Small intestine (tissue), 7 donors: ENCODE measurements at regions not wholly inside any gene's neighbourhood (a gene's known extent, or its start where the extent isn't known, plus 50 kb on each side); places are given as distances from the start of the nearest gene placed in this dataset.
"Not testable (repeated sequence)": the region's sequence is repeated elsewhere in the genome, so short reads cannot be mapped to it uniquely, and the experiment has no call there.

Experiments used
- DNase-seq, 2 donors: peaks; one replicate each; pipeline versions ENCODE4 v3.0.0 to v3.0.0-alpha.2; 2013
- FAIRE-seq: peaks from 2 replicates; lab custom pipeline; 2012; peaks lifted over from hg19 to GRCh38; lab: Jason Lieb, UNC
- H3K27ac ChIP-seq, 3 donors: one replicate each; pipeline ENCODE4 v1.5.1; 2013; ENCODE audit warnings: low read length in 2 of 3, mild to moderate bottlenecking in 2 of 3, control low read depth in 1 of 3, inconsistent platforms in 1 of 3, low read depth in 1 of 3, moderate library complexity in 1 of 3
- H3K27me3 ChIP-seq, 3 donors: one replicate each; pipeline ENCODE4 v1.6.1; 2013; ENCODE audit warnings: low read length in 3 of 3, inconsistent platforms in 1 of 3; ENCODE audit not compliant: control insufficient read depth in 3 of 3, insufficient read depth in 3 of 3
- H3K36me3 ChIP-seq, 3 donors: one replicate each; pipeline ENCODE4 v1.6.1; 2013; ENCODE audit warnings: low read length in 3 of 3, inconsistent platforms in 1 of 3, low read depth in 1 of 3, mild to moderate bottlenecking in 1 of 3, moderate library complexity in 1 of 3; ENCODE audit not compliant: control insufficient read depth in 3 of 3, insufficient read depth in 2 of 3
- H3K4me1 ChIP-seq, 3 donors: one replicate each; pipeline ENCODE4 v1.6.1; 2013; ENCODE audit warnings: low read length in 2 of 3, inconsistent platforms in 1 of 3, low read depth in 1 of 3, mild to moderate bottlenecking in 1 of 3, moderate library complexity in 1 of 3; ENCODE audit not compliant: control insufficient read depth in 3 of 3, insufficient read depth in 2 of 3
- H3K4me3 ChIP-seq, 3 donors: one replicate each; pipeline ENCODE4 v1.5.1; 2013; ENCODE audit warnings: low read length in 3 of 3, control low read depth in 1 of 3, inconsistent platforms in 1 of 3, low read depth in 1 of 3, mild to moderate bottlenecking in 1 of 3, moderate library complexity in 1 of 3
- H3K9me3 ChIP-seq, 2 donors: one replicate each; pipeline ENCODE4 v1.6.1; 2013; ENCODE audit warnings: low read depth in 1 of 2, low read length in 1 of 2; ENCODE audit not compliant: control insufficient read depth in 2 of 2, insufficient read depth in 1 of 2
- WGBS, 3 donors: extraction: QIAGEN DNeasy Blood & Tissue Kit; methylation state at CpG; one replicate each; pipeline ENCODE4 v1.1.7; 2013; 5-methylcytosine and 5-hydroxymethylcytosine counted together
- donor health status: healthy with polysubstance abuse.
- donor health status: control.
- donor health status: control.
- donor health status: Bipolar disorder and iron deficiency.
- donor health status: healthy.

DNA sequence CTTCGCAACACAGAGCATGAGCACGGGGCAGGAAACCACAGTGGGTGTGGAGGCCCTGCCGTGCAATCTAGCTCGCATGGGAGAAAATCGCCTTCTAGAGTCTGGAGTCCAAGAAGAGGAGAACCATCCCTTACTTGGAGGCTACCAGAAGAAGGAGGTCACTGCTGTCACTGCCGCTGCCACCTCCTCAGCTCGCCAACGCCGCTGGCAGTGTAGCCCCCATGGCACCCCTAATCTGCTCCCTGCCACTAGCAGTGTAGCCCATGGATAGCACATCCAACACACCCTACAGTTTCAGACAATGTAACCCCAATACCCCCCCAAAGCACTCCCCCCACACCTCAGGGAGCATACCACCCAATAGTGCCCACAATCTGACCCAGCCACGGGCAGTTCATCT, 438.0 kb upstream of the ZNF337 start:
- Histone ChIP-seq H3K4me1 (no peaks in the 10 kb centered on the region), H3K27me3 (no peaks in the 10 kb centered on the region)
- WGBS, 3 donors: 87 to 92% (median 90%) methylated on average over 10 of the region's 10 CpGs

DNA sequence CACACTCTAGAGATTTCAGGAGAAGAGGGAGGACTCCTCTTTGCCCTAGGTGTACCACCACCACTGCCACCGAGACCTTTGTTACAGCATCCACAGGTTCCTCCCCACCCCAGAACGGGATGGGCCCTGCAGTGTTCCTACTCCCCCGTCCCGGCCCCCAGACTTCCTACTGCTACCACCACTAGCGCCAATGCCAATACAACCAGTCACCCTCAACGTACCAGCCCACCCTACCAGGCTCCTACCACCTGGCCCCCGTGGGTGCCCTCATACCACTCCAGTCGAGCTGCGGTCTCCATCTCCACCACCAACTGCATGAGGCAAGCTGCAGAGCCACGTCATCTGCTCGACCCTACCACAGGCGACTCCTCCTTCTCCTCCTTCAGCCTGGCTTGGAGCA, 437.1 kb upstream of the ZNF337 start:
- not testable (repeated sequence) for DNase-seq, FAIRE-seq, H3K9me3 ChIP-seq, H3K4me1 ChIP-seq, H3K27me3 ChIP-seq, H3K27ac ChIP-seq, H3K4me3 ChIP-seq, H3K36me3 ChIP-seq
- 82 to 86% (median 83%) methylated on average over 12 of the region's 12 CpGs for WGBS, 3 donors

More for the DNA sequence above, 438.0 kb upstream of the ZNF337 start:
- Histone ChIP-seq H3K27ac (no peak overlapping the region), H3K4me3 (no peak overlapping the region), H3K36me3 (no peaks in the 10 kb centered on the region), H3K9me3 (peaks cover 0 to 2% of the 10 kb centered on the region in 2 donors)
- DNase-seq: no peak
- no peak for FAIRE-seq

- FAIRE-seq: not testable (repeated sequence)
- WGBS, 3 donors: 66 to 79% (median 69%) methylated on average over 2 of the region's 2 CpGs
These were observed 424.3 kb upstream of the ZNF337 start for GRCh38 chr20:26120920-26121319.

DNA sequence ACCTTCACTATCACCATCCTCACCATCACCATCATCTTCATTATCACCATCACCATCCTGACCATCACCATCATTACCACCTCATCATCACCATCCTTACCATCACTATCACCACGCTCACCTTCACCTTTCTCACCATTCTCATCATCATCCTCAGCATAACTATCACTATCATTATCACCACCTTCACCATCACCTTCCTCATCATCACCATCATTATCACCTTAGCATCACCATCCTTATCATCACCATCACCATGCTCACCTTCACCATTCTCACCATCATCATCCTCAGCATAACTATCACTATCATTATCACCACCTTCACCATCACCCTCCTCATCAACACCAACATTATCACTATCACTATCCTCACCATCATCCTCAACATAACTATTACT, 397.8 kb upstream of the ZNF337 start:
- not testable (repeated sequence) for H3K27ac ChIP-seq, FAIRE-seq, H3K9me3 ChIP-seq, H3K36me3 ChIP-seq, H3K4me1 ChIP-seq, H3K27me3 ChIP-seq, H3K4me3 ChIP-seq, DNase-seq
- WGBS, 3 donors: 70 to 79% (median 72%) methylated on average over 1 of the region's 1 CpG

More at GRCh38 chr20:26120920-26121319, 424.3 kb upstream of the ZNF337 start:
- not testable (repeated sequence) for H3K27me3 ChIP-seq, H3K36me3 ChIP-seq, H3K4me3 ChIP-seq, H3K4me1 ChIP-seq, H3K27ac ChIP-seq, H3K9me3 ChIP-seq, DNase-seq

- H3K36me3 ChIP-seq, H3K9me3 ChIP-seq, H3K4me1 ChIP-seq, H3K4me3 ChIP-seq, H3K27ac ChIP-seq, H3K27me3 ChIP-seq, FAIRE-seq, DNase-seq: not testable (repeated sequence)
- 57 to 78% (median 74%) methylated on average over 7 of the region's 7 CpGs for WGBS, 3 donors
These were observed 395.3 kb upstream of the ZNF337 start for GRCh38 chr20:26091921-26092320.

DNA sequence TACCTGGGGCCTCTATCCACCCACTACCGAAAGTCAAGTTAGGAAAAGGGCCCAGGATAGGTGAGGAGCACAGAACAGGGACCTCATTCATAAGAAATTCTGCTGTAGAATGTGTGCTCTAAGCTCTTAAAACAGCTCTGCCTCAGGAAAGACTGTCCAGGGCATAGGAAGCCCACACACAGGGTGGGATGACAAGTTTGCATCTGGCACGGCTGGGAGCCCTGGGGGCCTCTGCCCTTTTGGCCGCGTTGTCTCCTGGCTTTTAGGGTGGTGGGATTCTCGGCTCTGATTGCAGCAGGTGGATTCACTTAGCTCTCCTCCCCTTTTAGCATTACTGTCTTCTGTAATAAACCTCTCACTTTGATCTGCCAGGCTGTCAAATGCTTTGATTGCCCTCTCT, 389.5 kb upstream of the ZNF337 start:
- FAIRE-seq, DNase-seq, H3K4me1 ChIP-seq, H3K27me3 ChIP-seq, H3K36me3 ChIP-seq, H3K27ac ChIP-seq, H3K4me3 ChIP-seq, H3K9me3 ChIP-seq: not testable (repeated sequence)
- 92% methylated on average over 3 of the region's 5 CpGs; no CpG with 5 or more reads in 2 of the 3 donors for WGBS, 3 donors

DNA sequence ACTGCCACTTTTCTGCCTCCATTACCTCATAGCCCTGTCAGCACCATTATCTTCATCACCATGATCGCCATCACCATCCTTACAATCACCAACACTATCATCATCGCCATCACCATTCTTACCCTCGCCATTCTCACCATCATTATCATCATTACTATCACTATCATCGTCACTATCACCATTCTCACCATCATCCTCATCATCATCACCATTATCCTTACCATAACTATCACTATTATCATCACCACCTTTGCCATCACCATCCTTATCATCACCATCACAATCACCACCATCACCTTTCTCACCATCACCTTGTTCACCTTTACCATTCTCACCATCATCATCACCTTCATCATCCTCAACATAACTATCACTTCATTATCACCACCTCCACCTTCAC, 377.3 kb upstream of the ZNF337 start:
- not testable (repeated sequence) for DNase-seq, H3K4me1 ChIP-seq, H3K36me3 ChIP-seq, H3K9me3 ChIP-seq, H3K4me3 ChIP-seq, H3K27me3 ChIP-seq, FAIRE-seq, H3K27ac ChIP-seq
- 74 to 87% (median 86%) methylated on average over 4 of the region's 4 CpGs for WGBS, 3 donors

- not testable (repeated sequence) for H3K27me3 ChIP-seq, H3K4me1 ChIP-seq, FAIRE-seq, DNase-seq, H3K36me3 ChIP-seq, H3K9me3 ChIP-seq, H3K27ac ChIP-seq, H3K4me3 ChIP-seq
- WGBS, 3 donors: no CpG with 5 or more reads among the region's 28 CpGs
These were observed 362.7 kb upstream of the ZNF337 start for GRCh38 chr20:26059324-26059723.

- not testable (repeated sequence) for H3K36me3 ChIP-seq, H3K4me3 ChIP-seq, H3K27me3 ChIP-seq, H3K9me3 ChIP-seq, H3K27ac ChIP-seq, H3K4me1 ChIP-seq, DNase-seq, FAIRE-seq
- no CpG with 5 or more reads among the region's 10 CpGs for WGBS, 3 donors
These were observed 361.8 kb upstream of the ZNF337 start for GRCh38 chr20:26058446-26058845.
